ENCODE measurements at regions not wholly inside any gene's neighbourhood (a gene's known extent, or its start where the extent isn't known, plus 50 kb on each side); places are given as distances from the start of the nearest gene placed in this dataset.

- H3K4me3 Mint-ChIP-seq = no peak overlapping the region
- no peaks in the 10 kb centered on the region for H3K23me2 ChIP-seq (ENCODE audit: insufficient read length, low read depth, low read length, poor library complexity, severe bottlenecking)
- H3K79me1 ChIP-seq (ENCODE audit: insufficient read depth, low read depth, low read length, poor library complexity, severe bottlenecking) = no peaks in the 10 kb centered on the region
- no peak overlapping the region for H3K4me2 ChIP-seq (ENCODE audit: insufficient read depth, insufficient read length, low read length)
- no peak overlapping the region for H4K91ac ChIP-seq (ENCODE audit: insufficient read length, low read depth, low read length)
- H2BK20ac ChIP-seq (ENCODE audit: low read depth, low read length, poor library complexity, severe bottlenecking) = no peak overlapping the region
- no peak overlapping the region for H3K56ac ChIP-seq (ENCODE audit: insufficient read length, low read depth, low read length)
- H3K18ac ChIP-seq (ENCODE audit: insufficient read length, low read depth, low read length) = no peak overlapping the region
- H3K14ac ChIP-seq (ENCODE audit: insufficient read depth, low read length) = no peak overlapping the region
- H2BK120ac ChIP-seq (ENCODE audit: low read depth, low read length, poor library complexity, severe bottlenecking) = no peak overlapping the region
- H3K23ac ChIP-seq (ENCODE audit: insufficient read length, low read depth, low read length) = no peak overlapping the region
- no peak for TF ChIP-seq CTCF (conservative IDR thresholded peaks at IDR 0.05)
- H3K9ac ChIP-seq (ENCODE audit: extremely low read depth, insufficient read length, low read length) = no peak overlapping the region
- peaks cover 0 to 33% (median 27%) of the 10 kb centered on the region in 3 experiments; a peak in 5 of 7 replicates for H3K36me3 Mint-ChIP-seq (ENCODE audit: insufficient read depth in 1 of 3, low read depth in 3 of 3)
- H4K8ac ChIP-seq (replicated peaks; ENCODE audit: insufficient read length, low read depth, low read length) = no peak overlapping the region
- no peak for DNase-seq
- no peaks in the 10 kb centered on the region for H3K27me3 Mint-ChIP-seq (ENCODE audit: low read depth)
- WGBS (ENCODE audit: extremely low coverage, insufficient read length, low lambda C conversion rate) = no CpG with 5 or more reads among the region's 4 CpGs
- H2BK12ac ChIP-seq (ENCODE audit: insufficient read length, low read depth, low read length) = no peak overlapping the region
- H3K27ac Mint-ChIP-seq = no peak overlapping the region
- no peak overlapping the region for H3T11ph ChIP-seq (ENCODE audit: low read length)
- H3K27ac ChIP-seq (ENCODE audit: insufficient read length, low read depth, low read length) = no peak overlapping the region
- no peak overlapping the region for H4K5ac ChIP-seq (ENCODE audit: insufficient read length, low read depth, low read length)
- no peaks in the 10 kb centered on the region for H3K27me3 ChIP-seq (ENCODE audit: insufficient read depth, low read length)
- H3K4me1 ChIP-seq (ENCODE audit: insufficient read depth, low read length) = peaks cover 7% of the 10 kb centered on the region; the same call in 1 of the 2 replicates
- H3K79me2 ChIP-seq (ENCODE audit: insufficient read depth, low read length) = no peaks in the 10 kb centered on the region
- peaks cover 26 to 32% of the 10 kb centered on the region in 2 experiments for H3K9me3 Mint-ChIP-seq
- H3K4me1 Mint-ChIP-seq = peaks cover 20% of the 10 kb centered on the region in 2 experiments
- no peak overlapping the region for H2BK5ac ChIP-seq (ENCODE audit: insufficient read length, low read length)
- no peaks in the 10 kb centered on the region for H3K9me3 ChIP-seq (ENCODE audit: control insufficient read depth, low read depth, low read length)
- H2AK5ac ChIP-seq (ENCODE audit: insufficient read length, low read length) = no peak overlapping the region
- H4K20me1 ChIP-seq (ENCODE audit: control insufficient read depth, insufficient read depth, insufficient read length) = no peaks in the 10 kb centered on the region
- H3K4ac ChIP-seq (ENCODE audit: low read depth, low read length) = no peak overlapping the region
- H2BK15ac ChIP-seq (ENCODE audit: low read depth, low read length) = no peak overlapping the region
- H2AFZ ChIP-seq (ENCODE audit: low read length) = no peak overlapping the region
These were observed 739.9 kb downstream of the DIAPH3 start for GRCh38 chr13:59423708-59424340.
